LoVo (cell line): ENCODE measurements at regions not wholly inside any gene's neighbourhood (a gene's known extent, or its start where the extent isn't known, plus 50 kb on each side); places are given as distances from the start of the nearest gene placed in this dataset.

Source experiments
- DNase-seq: peaks from one replicate; pipeline ENCODE4 v3.0.0-alpha.2; 2016; ENCODE audit warnings: low spot score

- no peak for DNase-seq
These were observed 64.5 kb upstream of the B3GAT1 start for GRCh38 chr11:134476435-134477021.

- no peak for DNase-seq
These were observed 63.9 kb upstream of the B3GAT1 start for GRCh38 chr11:134475951-134476350.

GRCh38 chr11:134474942-134475341 lies 62.9 kb upstream of the B3GAT1 start:
- DNase-seq = no peak

GRCh38 chr11:134474070-134474860 lies 62.2 kb upstream of the B3GAT1 start:
- DNase-seq = no peak

GRCh38 chr11:134471716-134472455 lies 59.8 kb upstream of the B3GAT1 start:
- no peak for DNase-seq

GRCh38 chr11:134471087-134471715 lies 59.2 kb upstream of the B3GAT1 start:
- DNase-seq = no peak

- no peak for DNase-seq
These were observed 58.2 kb upstream of the B3GAT1 start for GRCh38 chr11:134470238-134470637.

GRCh38 chr11:134469627-134470026 lies 57.6 kb upstream of the B3GAT1 start:
- DNase-seq = no peak

GRCh38 chr11:134468796-134469195 lies 56.8 kb upstream of the B3GAT1 start:
- DNase-seq = no peak

GRCh38 chr11:134468081-134468668 lies 56.1 kb upstream of the B3GAT1 start:
- no peak for DNase-seq

- DNase-seq = no peak
These were observed 54.8 kb upstream of the B3GAT1 start for GRCh38 chr11:134466610-134467567.

- DNase-seq = no peak
These were observed 54.1 kb upstream of the B3GAT1 start for GRCh38 chr11:134466156-134466555.

- no peak for DNase-seq
These were observed 53.1 kb upstream of the B3GAT1 start for GRCh38 chr11:134464981-134465730.

GRCh38 chr11:134464196-134464595 lies 52.2 kb upstream of the B3GAT1 start:
- DNase-seq = no peak

GRCh38 chr11:134463716-134464115 lies 51.7 kb upstream of the B3GAT1 start:
- no peak for DNase-seq
